Heart left ventricle (tissue), 13 donors: ENCODE measurements at regions not wholly inside any gene's neighbourhood (a gene's known extent, or its start where the extent isn't known, plus 50 kb on each side); places are given as distances from the start of the nearest gene placed in this dataset.

Experiments used
- CTCF ChIP-seq, 12 donors: fragments of 200-600 bp; sonication (generic) in 4 of 12; IDR thresholded peaks; one replicate each; pipeline versions ENCODE4 v1.5.0 to v1.8.0; 2018 to 2022; ENCODE audit warnings: antibody characterized with exemption in 12 of 12, mild to moderate bottlenecking in 5 of 12
- POLR2A ChIP-seq, 2 donors: fragments of 450-650 bp; IDR thresholded peaks; one replicate each; pipeline ENCODE4 v1.6.1; 2017; ENCODE audit warnings: antibody characterized with exemption in 2 of 2, mild to moderate bottlenecking in 2 of 2, moderate library complexity in 2 of 2
- donor health status: ischemic (EF 13 %, LVEDD 7.1; RV severe dilation, severe dysfunction).
- donor health status: DM: no; HTN: yes; CAD: no.
- donor health status: DM: no; HTN: no; CAD: no.
- donor health status: ischemic (EF 25% LVEDD 6.9; RV normal size, moderate dysfunction).
- donor health status: ischemic (EF 25% LVEDD 5.7; RV mildly dilated, moderate dysfunction).
- donor health status: ischemic (EF 35%, LVEDD 5.7; RV mildly dilated, moderate dysfunction).
- donor health status: nonischemic (EF 11% LVEDD 7.7; RV severe dilation, severe dysfunction).
- donor health status: DM: yes; HTN: yes; CAD: no.
- donor health status: PGD.
- donor health status: ischemic (EF 29% LVEDD 5.4; RV normal size, mild dysfunction).
- donor health status: nonischemic (EF 23%, LVEDD 6.1; RV moderate dilation, normal function).

GRCh38 chr12:105858981-105859710, 279.6 kb downstream of the NUAK1 start:
- TF ChIP-seq CTCF (IDR thresholded peaks at IDR 0.05) (no peak), POLR2A (IDR thresholded peaks at IDR 0.05) (no peak)
